HG02973 (cell line): ENCODE measurements at regions not wholly inside any gene's neighbourhood (a gene's known extent, or its start where the extent isn't known, plus 50 kb on each side); places are given as distances from the start of the nearest gene placed in this dataset.
"Not testable (repeated sequence)": the region's sequence is repeated elsewhere in the genome, so short reads cannot be mapped to it uniquely, and the experiment has no call there.

Source experiments
- ATAC-seq: cut with Tn5 transposase; IDR thresholded peaks from one replicate; pipeline ENCODE4 v1.9.1; 2021; ENCODE audit warnings: moderate library complexity; ENCODE audit not compliant: unreplicated experiment

DNA sequence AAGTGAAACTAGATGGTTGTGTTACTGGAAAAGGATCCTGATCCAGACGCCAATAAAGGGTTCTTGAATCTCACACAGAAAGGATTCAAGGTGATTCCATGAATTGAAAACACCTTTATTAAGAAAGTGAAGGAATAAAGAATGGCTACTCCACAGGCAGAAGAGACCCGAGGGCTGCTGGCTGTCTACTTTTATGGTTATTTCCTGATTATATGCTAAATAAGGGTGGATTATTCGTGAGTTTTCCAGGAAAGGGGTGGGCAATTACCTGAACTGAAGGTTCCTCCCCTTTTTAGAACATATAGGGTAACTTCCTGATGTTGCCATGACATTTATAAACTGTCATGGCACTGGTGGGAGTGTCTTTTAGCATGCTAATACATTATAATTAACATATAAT, 50.9 kb upstream of the WARS2 start:
- no peak for ATAC-seq

DNA sequence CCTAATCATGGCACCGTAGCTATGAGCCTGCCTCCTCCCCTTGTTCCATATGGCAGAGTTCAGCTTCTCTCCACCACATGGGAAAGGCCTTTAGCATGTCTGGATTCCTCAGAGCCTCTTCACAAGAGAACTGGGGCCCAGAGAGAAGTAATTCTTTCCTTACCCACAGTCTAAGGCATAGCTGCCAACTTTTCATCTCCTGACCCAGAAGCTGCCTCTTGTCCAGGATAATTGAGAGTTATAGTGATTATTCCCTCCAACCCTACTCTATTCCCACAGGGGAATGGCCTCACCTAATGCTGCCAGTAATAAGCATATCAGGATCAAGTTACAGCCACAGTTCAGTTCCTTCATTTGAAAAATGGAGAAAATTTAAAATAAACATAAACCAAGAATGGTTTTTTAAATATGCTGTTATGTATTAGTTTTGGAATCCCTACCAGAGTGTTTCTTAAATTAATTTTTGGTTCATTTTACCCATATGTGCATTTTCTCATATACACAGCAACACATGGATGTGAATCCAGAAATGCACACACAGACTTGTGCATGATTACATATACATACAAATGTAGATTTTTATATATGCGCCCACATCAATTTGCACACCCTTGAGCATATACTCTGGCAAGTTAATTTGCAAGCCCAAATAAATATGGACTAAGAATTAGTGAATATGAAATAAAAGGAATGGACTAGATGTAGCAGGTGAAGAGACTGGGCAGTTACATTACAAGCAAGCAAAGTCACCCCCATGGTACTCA, 63.9 kb upstream of the WARS2 start:
- ATAC-seq: no peak

GRCh38 chr1:119204961-119205357, 64.5 kb upstream of the WARS2 start:
- ATAC-seq: no peak

- no peak for ATAC-seq
Measured at GRCh38 chr1:119209061-119209460, 68.6 kb upstream of the WARS2 start.

DNA sequence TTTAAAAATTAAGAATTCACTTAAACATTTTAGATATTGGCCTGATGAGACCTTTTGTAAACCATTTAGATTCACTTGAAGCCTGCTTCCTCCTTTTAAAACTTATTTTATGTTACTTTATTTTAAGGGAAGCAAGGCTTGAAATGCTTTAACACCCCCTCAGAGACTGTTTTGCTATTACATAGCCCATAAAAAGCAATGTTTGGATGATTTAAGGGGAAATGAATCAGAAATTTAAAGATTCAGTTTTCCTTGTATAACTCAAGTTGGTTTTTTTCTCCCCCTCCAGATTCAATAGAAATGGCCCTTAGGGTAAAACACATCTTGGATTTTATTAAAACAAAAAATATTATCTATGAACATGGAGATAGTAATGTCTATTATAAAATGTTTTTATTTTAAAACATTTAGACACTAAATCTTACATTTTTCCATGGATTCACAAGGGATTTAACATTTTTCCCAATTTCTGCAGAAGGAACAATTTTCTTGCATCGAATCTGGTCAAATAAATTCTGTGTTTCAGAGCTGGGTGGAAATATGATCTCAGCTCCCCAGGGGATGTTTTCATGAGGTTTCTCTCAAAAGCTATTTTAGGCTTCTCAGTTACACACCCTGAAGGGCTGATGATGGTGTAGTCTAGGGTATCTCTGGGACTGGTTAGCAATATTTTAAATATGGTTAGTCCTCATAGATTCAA, 69.3 kb upstream of the WARS2 start:
- ATAC-seq: no peak

- no peak for ATAC-seq
Measured at GRCh38 chr1:119210296-119210649, 69.8 kb upstream of the WARS2 start.

- not testable (repeated sequence) for ATAC-seq
Measured at GRCh38 chr1:119213213-119213612, 72.8 kb upstream of the WARS2 start.

- not testable (repeated sequence) for ATAC-seq
Measured at GRCh38 chr1:119214961-119215360, 74.5 kb upstream of the WARS2 start.

- ATAC-seq: no peak
Measured at GRCh38 chr1:119217309-119217828, 76.9 kb upstream of the WARS2 start.

GRCh38 chr1:119219711-119220110, 79.3 kb upstream of the WARS2 start:
- ATAC-seq: no peak

- ATAC-seq: no peak
Measured at GRCh38 chr1:119220991-119221390, 80.5 kb upstream of the WARS2 start.

DNA sequence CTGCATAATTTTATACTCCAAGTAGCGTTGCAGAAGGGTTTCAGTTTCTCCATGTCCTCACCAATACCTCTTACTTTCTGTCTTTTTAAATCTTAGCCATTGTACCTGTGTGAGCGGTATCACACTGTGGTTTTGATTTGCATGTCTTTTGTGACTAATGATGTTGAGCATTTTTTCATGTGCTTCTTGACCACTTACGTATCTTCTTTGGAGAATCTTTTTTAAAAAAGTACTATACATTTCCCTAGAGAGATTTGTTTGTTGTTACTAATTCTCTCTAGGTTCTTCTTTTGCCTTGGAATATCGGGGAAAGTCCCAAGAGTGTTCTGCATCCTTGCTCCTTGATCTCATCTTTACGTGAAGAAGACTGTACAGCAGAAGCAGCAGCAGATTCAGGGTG, 81.8 kb upstream of the WARS2 start:
- no peak for ATAC-seq

- no peak for ATAC-seq
Measured at GRCh38 chr1:119225265-119225664, 84.8 kb upstream of the WARS2 start.

- ATAC-seq: no peak
Measured at GRCh38 chr1:119225831-119226230, 85.4 kb upstream of the WARS2 start.

GRCh38 chr1:119226321-119226720, 85.9 kb upstream of the WARS2 start:
- ATAC-seq: no peak

DNA sequence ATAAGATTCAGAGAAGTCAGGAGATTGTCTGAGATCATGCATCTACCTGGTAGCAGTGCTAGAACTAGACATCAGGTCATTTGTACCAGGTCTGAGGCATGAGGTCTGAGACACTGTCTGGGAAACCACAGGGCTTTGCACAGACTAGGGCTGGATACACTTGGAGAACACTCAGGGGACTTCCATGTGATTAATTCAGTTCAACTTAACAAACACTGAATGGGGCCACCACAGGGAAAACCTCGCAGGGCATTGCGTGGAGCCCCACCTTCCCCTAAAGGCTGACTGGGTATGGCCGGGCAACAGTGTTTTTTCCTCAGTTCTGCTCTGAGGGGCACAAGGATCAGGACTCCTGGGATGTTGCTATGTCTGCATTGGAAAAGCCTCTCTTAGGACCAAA, 86.5 kb upstream of the WARS2 start:
- no peak for ATAC-seq

DNA sequence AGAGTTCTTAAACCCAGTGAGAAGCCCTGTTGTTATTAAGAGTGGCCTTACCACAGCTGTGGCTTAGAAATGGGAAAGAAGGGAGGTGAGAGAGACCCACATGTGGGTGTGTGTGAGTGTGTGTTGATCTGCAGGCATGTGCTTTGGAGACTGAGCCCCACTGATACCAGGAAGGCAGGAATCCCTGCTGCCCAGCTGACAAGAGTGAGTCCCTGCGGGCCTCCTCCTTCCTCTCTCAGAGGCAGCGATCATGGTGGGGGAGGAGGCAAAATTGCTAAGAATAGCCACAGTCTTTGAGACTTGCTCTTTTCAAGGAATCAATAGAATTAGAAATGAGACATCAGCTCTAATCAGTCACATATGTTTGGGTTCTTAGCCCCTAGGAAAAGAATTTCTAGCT, 87.0 kb upstream of the WARS2 start:
- no peak for ATAC-seq

DNA sequence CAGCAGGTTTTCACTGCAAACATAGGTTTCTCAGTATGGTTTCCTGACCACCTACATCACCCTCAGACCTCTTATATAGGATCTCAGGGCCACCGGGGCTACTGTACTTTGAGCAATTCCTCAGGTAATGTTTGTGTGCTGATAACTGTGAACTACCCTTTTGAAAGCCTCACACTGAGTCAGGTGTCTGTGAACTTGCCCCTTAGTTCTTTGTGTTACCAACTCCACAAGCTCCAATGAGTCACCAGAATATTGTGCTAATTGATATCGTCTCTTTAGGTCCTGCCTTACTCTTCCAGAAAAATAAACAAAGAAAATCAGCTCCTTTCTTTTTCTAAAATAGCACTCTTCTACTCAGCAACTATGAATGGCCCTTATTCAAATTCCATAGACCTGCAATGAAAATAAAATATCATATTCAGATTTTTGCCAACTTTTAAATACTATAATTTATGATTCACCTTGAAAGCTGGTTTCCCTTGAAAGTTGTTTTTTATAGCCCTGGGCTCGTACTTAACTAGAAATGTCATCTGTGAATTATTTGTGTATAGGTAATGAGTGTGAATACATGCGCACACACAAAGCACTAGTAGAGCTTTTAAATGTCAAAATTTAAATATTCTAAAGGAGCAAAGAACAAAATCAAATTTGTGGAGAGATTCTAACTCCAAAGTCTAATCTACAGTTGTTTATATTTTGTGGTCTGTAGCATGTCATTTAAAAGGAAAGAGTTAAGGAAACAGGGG, 88.1 kb upstream of the WARS2 start:
- no peak for ATAC-seq

- no peak for ATAC-seq
Measured at GRCh38 chr1:119235120-119235519, 94.7 kb upstream of the WARS2 start.

- no peak for ATAC-seq
Measured at GRCh38 chr1:119245881-119246280, 105.4 kb upstream of the WARS2 start.

- ATAC-seq: no peak
Measured at GRCh38 chr1:119249283-119249682, 108.8 kb upstream of the WARS2 start.

- no peak for ATAC-seq
Measured at GRCh38 chr1:119250299-119250698, 109.8 kb upstream of the WARS2 start.
